HG03159 (cell line): ENCODE measurements at regions not wholly inside any gene's neighbourhood (a gene's known extent, or its start where the extent isn't known, plus 50 kb on each side); places are given as distances from the start of the nearest gene placed in this dataset.

ENCODE experiments used
- ATAC-seq: cut with Tn5 transposase; IDR thresholded peaks from one replicate; pipeline ENCODE4 v1.9.1; 2021; ENCODE audit warnings: mild to moderate bottlenecking, moderate library complexity; ENCODE audit not compliant: unreplicated experiment

DNA sequence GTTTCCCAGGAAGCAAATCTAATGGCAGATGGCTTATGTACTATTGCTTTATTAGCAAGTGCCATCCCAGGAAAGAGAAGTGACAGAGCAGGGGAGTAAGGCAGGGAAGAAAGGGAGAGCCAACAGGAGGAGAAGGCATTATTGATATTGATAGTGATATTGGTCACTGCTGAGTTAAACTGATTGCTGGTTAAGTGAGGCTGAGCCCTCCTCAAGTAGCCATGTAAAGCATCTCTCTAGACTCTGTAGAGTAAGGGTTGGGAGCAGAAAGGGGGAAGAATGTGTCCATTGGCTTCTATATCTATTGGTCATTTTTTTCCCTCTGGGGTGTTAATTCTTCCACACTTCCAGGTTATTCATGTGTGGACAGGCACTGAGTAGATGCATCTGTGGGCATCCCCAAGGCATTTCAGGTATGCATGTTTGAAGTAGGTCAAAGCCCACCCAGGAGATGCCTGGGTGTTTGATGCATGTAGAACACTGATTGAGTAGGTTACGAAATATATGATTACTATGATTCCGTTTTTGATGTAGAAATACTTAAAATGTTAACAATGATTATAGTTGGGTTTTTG lies 290.5 kb upstream of the DPYD start:
- ATAC-seq: no peak

DNA sequence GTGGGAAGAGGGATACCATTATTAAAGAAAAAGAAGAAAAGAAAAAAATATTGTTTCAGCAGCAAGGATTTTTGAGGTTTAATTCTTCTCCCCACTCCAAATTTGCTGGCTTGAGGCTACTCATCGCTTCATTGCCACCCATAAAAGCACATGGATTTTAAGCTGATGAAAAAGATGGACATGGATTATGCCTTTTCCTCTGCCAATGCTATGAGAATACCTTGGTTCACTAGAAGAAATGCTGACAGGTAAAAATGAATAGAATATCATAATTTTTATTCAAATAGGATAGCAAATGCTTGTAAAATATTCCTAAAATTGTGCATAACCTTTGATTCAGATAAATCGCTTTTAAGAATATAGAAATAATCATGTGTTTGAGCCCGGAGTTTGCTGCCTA lies 289.7 kb upstream of the DPYD start:
- ATAC-seq: no peak

DNA sequence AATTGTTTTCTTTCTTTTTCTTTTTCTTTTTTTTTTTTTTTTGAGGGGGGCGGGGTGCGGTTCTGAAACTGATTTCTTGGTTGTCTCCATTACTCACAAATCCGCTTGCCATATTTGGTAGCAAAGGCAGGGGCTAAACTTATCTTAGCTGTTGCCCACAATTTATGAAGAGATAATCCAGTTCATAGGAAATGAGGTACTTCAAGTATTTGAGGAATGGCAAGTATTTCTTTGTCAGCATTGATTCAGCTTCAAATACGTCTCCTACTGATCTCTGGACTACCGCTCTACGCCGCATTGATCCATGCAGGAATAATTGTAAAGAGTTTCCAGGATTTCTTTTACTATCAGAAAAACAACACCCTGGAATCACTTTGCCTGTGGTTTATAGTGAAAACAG lies 289.2 kb upstream of the DPYD start:
- ATAC-seq: no peak

DNA sequence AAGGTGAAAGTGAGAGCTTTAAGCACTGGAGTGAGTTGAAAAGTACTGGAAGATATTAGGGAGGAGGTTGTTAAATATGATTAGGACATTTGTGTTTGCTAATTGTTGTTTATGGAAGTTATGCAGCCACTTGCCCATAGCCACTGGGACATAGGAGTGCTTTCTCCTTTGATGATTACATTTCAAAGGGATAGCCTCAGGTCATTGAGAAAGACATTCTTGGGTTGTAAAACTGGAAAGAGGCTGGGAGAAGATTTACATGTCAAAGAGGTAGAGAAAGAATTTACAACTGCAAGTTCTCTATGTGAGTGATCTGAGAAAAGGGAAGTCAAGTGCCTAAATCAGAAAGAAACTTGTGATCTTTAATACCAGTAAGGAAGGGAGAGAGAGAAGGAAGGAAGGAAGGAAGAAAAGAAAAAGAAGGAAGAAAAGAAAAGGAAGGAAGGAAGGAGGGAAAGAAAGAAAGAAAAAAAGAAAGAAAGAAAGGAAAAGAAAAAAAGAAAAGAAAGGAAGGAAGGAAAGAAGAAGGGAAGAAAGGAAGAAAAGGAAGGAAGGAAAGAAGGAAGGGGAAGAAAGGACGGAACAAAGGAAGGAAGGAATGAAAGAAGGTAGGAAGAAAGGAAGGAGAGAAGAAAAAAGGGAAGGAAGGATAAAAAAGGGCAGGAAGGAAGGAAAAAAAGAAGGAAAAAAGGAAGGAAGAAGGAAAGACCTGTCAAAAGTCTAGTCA lies 284.6 kb upstream of the DPYD start:
- ATAC-seq: no peak

DNA sequence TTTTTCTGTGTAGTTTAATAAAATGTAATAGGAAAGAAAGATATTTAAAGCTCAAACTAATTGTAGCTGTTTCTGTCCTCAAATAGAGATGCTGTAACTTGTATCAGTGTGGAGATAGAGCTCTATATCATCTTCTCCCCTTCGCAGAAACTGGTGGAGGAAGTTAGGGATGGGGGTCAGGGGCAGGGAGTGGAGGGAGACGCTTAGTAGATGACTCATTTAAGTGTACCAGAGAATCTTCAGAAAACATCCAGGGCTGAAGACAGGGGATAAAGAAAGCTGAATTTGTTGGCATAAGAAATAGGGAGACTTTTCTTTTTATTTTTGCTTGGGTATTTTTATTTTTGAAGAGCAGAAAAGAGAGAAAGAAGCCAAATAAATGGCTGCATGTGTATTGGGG lies 282.6 kb upstream of the DPYD start:
- ATAC-seq: no peak

DNA sequence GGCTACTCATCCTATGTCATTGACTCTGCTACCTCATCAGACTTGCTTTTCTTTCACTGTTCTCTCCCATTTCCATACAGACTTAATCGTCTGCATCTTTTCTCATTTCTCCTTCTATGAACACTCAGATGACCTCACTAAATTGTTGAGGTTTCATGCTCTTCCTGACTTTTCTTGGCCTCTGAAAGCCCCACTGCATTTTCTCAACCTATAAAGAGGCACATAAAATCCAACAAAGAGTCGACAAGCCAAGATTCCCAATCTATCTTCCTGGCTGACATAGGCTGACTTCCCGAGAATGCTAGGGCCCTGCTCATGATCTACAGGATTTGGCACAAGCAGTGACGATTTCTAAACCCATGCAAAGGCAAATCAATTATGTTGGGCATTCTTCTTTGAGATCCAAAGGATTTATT lies 280.8 kb upstream of the DPYD start:
- no peak for ATAC-seq

DNA sequence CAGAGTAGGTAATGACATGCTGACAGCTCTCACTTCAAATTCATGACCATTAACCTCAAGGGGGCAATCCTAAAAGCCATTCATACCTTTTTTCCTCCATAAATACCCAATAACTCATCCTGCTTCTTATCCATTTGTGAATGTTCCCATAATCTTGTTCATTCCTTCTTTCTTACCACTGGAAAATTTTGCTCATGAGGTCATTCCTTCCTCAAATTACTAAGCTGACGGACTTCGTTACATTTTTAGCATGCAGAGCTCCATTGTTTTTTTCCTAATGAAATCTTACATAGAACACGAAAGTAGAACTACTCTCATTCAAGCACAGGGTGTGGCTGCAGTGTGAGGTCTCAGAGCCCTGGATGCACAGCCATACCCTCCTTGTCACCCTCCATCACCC lies 276.5 kb upstream of the DPYD start:
- no peak for ATAC-seq

DNA sequence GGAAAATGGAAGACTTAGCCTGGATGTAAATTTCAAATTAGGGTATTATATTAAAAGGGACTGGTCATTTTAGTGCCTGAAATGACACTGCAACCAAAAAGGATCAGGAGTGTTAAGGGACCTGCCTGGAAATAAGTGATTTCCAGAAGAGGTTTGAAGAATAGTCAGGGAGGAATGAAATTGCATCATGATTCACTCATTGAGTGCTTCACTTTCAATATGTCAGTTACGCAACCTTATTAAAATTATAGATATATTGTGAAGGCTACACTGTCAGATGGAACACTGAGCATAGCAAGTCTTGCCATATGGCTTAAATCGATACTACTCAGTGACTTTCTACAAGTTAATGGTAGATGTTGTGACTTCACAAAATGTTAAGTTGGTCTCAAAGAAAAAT lies 275.2 kb upstream of the DPYD start:
- no peak for ATAC-seq

DNA sequence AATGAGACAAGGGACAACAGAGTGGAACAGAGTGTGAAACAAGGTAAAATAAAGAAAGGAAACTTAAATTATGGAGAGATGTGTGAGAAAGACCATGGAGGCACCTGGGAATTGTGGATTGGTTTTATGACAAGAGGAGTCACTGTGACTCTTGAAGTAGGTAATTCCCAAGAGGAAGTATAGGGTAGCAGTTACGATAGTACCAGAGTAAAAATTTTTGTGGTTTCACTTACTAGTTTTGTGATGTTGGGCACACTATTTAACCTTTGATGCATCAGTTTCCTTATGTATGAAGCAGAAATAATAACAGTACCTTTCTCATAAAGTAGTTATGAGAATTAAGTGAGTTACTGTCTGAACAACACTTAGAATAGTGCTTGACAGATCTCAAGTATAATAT lies 267.9 kb upstream of the DPYD start:
- no peak for ATAC-seq

DNA sequence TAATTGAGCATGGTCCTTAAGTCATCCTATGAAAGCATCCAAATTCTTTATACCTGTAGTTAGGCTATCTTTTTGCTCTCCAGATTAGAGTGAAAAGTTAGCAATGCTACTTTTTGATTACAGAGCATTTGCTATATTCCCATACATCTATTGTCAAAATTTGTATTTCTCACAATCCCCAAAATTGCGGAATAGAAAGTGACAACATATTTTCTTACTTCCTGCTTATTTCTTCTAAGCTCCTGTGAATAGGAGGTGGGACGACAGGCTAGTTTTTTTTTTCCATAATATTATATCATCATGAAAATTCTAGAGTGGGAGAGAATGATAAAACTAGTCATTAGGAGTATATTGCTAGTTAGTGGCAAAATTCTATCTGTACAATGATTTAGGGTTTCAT lies 264.0 kb upstream of the DPYD start:
- no peak for ATAC-seq

DNA sequence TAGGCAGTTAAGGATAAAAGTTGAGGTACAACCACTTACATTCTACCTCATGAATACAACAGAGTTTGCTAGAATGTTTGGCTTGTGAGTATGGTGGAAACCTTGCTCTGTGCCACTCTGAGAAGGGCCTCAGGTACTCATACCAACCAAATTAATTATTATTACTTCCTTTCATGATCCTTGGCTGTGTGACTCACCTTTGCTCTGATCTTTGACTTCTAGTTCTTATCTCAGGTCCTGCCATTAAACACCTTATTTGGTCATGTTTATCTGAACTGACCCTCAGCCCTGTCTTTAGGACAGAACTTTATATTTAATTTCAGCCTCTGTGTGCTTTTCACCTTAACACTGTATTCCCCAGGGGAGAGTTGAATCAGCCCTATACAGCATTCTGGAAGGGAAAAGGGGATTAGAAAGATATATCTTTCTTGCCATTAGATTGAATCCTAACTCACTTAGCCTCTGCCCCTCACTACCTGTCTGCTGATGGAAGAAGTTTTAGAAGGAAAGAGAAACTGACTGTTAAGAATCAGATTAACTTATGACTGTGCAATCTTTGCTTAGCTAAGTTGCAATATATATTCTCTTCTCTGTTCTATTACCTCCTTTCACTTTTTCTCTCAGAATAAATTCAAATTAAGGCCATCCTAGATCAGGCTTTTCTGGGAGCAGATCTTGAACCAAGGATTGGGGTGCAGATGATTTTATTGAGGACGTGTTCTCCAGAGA lies 260.4 kb upstream of the DPYD start:
- no peak for ATAC-seq

DNA sequence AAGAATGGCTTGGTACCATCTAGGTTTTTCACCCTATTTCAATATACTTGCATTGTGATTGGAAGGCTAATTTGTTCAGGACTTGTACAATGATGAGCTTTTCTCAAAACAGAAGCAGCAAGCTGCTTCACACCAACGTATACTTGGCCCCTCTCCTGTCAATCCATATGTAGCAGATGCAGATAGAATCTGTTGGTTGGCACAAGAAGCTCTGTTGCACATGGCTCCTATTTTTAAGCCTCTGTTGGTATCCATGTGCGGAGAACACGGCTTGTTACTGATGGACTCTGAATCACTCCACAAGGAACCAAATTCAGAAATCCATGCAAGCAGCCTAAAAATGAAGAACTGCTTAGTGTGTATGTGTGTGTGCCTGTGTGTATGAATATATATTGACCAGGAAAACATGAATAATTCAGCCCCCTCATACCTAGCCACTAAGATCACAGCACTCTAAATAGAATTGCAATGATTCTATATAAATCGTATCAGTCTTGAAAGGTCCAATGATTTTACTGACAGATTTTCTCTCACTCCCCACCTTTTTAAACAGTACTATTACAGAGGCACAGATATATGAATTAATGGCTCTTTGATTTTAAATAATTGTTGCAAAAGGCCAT lies 258.4 kb upstream of the DPYD start:
- ATAC-seq: no peak

DNA sequence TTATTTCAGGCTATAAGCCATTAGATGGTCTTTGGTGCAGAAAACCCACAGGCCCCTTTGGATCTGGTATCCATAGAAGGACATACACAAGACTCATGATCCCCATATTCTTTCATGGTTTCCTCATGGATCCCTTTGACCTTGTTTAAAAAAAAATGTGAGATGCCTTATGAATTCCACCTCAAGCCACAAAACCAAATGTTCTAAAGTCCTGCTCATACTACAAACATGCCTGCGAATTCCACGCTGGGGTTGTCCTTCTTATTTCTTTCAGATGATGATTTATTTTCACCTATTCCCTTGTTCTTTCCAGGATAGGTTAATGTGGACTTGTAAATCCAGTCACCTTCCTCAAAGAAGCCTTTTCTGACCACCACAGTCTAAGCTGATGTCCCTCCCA lies 256.9 kb upstream of the DPYD start:
- no peak for ATAC-seq

DNA sequence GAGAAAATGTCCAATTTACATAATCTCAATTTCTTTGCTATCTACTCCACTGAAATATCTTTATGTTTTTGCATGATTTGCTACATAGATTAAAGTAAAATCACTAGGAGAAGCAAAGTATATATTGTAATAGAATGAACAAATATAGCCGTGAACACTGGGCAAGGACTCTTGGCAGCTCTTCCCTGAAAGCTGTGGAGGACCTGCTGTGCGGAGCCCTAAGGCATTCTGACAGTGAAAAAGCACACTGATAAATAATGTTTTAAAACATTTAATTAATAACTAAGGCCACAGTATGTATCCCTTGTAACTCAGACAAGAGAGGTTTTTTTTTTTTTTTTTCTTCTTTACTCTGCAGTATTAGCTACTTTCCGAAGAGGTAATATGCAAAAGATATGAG lies 256.1 kb upstream of the DPYD start:
- ATAC-seq: no peak

DNA sequence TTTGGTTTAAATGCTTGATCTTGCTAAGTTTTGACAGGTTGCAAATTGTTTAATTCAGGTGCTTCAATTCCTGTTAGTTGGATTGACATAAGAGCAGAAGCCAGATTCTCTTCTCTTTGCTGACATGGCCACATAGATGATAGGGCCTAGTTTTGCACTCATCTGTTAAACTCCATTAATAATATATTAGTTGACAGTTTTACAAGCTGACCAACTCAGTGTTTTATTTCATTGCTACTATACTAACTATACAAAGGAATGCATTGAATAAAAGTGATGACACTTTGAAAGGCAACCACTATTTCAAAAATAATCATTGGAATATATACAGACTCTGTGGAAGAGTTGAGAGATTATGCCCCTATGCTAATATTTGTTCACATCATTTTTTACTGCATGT lies 255.6 kb upstream of the DPYD start:
- no peak for ATAC-seq

DNA sequence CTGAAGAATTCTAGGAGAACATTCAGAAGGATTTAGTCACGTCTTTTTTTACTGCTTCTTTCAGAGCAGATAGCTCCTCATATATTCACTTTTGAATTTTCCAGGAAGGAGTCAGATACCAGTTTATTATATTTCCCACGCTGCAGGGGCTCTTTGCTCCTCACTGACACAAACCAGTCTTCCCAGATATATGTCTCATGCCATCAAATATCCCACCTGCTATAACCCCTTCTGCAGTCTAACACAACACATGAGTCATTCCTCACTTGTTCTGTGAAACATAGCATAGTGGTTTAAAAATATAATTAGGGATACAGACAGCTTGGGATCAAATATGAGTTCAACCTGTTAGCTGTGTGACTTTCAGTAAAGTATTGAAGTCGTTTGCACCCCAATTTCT lies 251.7 kb upstream of the DPYD start:
- ATAC-seq: no peak

DNA sequence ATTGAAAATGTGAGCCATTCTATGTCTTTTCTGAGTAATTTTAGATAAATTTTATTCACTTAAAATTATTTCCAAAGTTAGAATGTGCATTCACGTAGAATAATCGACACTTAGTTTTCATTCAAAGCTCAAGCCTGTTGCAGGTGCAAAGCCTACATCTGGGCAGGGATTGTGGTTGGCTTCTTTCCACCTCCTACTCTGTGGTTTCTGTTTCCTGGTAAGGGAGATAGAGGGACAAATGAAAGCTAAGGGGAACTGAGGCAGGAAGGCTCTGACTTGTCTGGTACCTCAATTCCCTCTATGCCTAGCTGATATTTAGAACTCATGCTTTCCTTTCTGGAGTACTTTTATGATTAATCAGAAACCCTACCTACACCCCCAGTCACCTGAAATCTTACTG lies 251.2 kb upstream of the DPYD start:
- no peak for ATAC-seq

DNA sequence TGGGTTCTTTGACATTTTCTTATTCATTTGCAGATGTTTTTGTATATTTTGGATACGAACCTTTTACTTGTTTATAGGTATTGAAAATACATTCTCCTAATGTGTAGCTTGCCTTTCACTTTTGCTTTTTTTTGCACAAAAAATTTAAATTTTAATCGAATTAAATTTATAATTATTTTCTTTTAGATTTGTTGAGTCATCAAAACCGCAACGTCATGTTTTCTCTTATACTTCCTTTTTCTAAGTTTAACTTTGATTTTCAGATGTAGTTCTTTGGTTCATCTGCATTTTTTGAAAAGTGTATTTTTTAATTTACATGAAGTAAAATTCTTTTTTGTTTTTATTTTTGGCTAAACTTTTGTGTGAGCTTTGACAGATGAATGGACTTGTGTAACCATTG lies 243.7 kb upstream of the DPYD start:
- ATAC-seq: no peak

DNA sequence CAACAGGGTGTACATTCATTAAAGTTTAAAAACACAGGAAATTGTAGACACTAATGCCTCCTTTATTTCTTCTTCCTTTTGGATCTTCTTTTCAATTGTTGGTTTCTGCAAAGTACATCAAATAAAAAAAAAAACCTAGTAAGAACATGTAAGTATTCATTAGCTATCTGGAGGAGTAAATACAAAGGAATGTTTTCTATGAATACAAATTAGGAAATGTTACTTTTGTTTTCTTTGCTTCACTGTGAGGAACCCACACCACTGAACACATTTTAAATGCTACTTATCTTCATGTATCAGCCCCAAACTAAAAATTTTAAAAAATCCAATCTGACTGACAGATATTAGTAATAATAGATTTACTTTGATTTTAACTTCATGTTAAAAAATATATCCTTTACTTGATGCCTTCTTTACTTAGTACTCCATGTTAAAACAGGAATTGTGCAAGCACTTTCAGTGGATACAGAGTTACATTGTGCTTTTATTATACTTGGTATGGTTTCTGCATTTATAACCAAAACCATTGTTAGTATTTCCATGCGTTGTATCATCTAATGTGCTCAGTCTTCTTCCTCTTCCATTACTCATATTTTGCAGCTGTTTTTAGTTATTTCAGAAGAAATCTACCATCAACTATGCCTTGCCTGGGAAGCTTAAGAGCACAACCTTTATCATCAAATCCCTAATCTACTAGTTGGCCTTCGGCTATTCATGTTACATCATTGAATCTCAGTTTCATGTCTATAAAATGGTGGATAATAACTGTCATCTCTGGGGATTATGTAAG lies 236.9 kb upstream of the DPYD start:
- ATAC-seq: no peak

DNA sequence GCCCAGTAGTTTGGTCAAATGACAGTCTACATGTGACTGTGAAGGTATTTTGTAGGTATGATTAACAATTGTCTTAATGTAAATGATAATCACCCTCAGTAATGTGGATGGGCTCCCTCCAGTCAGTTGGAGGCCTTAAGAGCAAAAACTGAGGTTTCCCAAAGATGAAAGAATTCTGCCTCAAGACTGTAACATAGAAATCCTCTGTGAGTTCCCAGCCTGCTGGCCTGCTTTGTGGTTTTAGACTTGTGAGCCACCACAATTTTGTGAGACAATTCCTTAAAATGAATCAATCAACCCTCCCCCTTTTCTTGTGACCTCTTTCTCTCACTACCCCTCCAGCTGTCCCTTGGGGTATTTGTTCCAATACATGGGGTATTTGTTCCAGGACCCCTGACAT lies 226.4 kb upstream of the DPYD start:
- ATAC-seq: no peak

DNA sequence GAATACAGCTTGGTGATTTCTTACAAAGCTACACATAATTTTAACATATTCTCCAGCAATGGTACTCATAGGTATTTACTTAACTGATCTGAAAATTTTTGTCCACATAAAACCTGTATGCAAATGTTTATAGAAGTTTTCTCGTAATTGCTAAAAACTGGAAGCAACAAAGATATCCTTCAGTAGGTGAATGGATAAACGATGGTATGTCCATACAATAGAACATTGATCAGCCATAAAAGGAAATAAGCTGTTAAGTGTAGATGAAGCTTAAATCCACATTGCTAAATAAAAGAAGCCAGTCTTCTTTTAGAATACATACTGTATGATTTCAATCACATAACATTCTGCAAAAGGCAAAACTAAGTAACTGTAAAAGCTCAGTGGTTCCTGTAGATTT lies 224.8 kb upstream of the DPYD start:
- no peak for ATAC-seq
